Posterior vena cava (tissue), 2 donors: ENCODE measurements at regions not wholly inside any gene's neighbourhood (a gene's known extent, or its start where the extent isn't known, plus 50 kb on each side); places are given as distances from the start of the nearest gene placed in this dataset.
A peak's percentile ranks its signal among the peaks of the same experiment; 100 is the strongest.
"Not testable (repeated sequence)": the region's sequence is repeated elsewhere in the genome, so short reads cannot be mapped to it uniquely, and the experiment has no call there.

Experiments
- DNase-seq: peaks from one replicate; pipeline ENCODE4 v3.0.0-alpha.2; 2020; ENCODE audit warnings: low spot score
- intact Hi-C, 2 donors: fragments of 100-400 bp; cut with DNase I; formaldehyde crosslinking; loops; one replicate each; pipeline versions ENCODE4 v1.14.1 to v1.14.2; 2022 to 2023
- donor health status: DM: yes; HTN: yes; CAD: no.
- donor health status: DM: yes; HTN: yes; CAD: no.

DNA sequence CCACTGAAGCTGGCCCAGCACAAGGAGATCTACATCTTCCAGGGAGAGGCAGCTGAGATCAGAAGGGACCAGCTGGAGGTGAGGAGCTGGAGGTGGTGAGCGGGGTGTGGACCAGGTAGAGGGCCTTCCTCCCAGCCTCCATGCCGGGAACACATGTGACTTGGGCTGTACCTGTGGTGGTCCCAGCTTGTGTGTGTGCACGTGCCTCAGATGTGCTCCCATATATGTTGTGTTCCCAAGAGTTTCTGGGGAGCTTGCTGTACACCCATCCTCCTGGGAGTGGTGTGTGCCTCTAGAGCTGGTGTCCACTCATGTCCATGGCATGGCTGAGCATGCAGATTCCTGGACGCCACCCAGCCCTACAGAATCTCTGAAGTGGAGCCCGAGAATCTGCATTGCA, 183.7 kb upstream of the AKAP13 start:
- intact Hi-C loops = not testable (repeated sequence)
- peak; percentile 54 for DNase-seq

DNA sequence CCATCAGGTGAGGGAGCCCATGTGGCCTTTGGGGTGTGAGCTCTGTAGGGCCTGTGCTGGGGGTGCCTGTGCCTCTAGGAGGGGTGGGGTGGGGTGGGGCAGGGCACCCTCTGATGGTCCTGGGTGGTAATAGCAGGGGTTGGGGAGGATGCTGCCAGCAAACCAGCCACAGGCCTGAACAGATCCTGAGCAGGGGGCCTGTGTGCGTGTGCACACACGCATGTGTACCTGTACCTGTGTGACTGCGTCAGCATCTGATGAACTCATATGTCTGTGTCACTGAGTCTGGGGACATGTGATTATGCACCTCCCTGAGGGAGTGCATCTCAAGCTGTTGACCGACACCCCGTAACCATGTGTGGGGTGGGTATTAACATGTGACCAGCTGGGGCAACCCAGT, 182.8 kb upstream of the AKAP13 start:
- DNase-seq, intact Hi-C loops: not testable (repeated sequence)

DNA sequence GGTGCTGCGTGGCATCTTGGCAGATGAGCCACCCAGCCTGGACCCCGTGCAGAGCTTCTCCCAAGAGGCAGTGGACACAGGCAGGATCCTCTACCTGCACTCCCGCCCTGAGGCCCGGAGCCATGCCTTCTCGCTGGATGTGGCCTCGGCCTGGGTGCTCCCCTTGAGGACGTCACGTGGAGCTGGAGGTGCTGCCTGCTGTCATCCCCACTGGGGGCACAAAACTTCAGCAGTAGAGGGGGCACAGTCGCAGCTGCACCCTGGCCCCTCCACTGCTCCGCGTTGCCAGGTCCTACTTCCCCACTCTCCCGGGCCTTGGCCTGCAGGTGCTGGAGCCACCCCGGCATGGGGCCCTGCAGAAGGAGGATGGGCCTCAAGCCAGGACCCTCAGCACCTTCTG, 182.0 kb upstream of the AKAP13 start:
- DNase-seq, intact Hi-C loops: not testable (repeated sequence)

DNA sequence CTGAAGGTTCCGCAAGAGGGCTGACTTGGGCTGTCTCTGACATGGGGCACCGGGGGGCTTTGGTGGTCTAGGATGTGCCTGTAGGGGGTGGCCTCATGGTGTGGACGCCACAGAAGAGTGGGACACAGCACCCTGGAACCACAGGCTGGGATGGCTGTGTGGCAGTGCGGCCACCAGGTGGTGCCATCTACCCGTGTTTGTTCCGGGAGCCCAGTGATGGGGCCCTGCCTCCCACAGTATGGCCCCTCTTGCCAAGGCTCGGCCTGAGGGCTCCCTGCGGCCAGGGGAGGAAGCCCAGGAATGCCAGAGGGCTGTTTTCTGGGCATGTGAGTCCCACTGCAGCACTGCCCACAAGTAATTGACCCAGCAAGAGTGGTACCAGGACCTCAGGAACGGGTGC, 180.2 kb upstream of the AKAP13 start:
- peak; percentile 32 for DNase-seq
- intact Hi-C loops = not testable (repeated sequence)

DNA sequence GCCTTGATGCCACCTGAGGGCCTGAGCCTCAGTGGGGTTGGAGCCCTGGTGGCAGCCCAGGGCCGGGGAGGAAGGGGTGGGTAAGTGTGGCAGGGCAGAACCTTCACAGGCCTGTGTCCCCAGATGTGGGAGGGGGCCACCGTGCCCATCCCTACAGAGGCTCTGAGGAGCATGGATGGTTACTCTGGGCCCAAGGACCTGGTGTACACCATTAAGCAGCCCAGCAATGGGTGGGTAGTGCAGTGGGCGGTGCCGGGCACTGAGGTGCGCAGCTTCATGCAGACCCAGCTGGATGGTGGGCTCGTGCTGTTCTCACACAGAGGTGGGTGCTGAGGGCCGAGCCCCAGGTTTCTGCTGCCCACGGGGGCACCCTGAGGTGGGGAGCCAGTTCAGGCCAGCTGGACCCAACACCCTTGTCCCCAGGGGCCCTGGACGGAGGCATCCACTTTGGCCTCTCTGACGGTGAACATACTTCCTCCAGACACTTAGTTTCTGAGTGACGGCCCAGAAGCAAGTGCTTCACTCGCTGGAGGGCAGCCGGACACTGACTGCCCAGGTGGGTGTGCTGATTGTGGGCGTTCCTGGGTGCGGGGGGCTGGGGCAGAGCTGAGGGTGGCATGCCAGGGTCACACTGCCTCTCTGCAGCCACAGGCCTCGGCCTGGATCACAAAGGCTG, 179.1 kb upstream of the AKAP13 start:
- intact Hi-C loops, DNase-seq: not testable (repeated sequence)

DNA sequence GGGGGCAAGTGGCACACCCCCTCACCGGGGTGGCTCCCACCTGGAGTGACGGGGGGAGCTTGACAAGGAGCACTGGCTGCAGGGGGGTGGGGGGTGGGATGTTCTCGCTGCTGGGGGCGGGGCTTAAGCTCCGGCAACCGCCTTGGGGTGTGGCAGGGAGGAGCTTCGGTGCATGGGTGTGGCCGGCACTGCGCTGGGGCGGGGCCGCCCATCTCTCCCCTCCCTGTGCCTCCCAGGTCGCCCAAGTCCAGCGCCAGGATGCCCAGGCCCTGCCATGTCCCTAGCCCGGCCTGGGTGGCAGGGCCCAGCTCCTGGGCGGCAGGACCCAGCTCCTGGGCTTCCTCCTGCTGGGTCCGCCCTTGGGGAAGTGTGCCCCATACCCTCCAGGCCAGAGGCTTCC, 175.9 kb upstream of the AKAP13 start:
- DNase-seq, intact Hi-C loops: not testable (repeated sequence)

DNA sequence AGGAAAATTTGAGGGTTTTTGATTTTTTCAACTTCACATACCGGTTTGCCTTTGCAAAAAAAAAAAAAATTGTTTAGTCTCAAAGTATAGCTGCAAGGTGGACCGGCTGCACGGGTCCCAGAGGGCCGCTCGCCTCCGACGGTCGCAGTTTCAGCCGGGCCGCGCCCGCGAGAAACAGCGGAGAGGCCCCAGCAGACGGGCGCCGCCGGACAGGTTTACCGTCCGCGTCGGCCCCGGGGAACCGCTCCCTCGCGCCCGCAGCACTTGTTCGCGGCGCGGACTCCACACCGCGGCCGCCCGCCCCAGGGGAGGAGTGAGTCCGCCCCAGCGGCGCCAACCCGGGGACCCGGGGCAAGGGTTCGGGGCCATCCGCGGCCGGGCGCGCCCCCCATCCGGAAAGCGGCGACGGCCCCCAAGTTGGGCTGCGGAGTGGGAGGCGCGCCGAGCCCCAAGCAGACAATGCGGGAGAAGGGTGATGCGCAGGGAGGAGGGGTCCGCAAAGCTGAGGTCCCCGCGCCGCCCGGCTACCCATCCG, 146.5 kb upstream of the AKAP13 start:
- intact Hi-C loops = not testable (repeated sequence)
- peak; percentile 35 for DNase-seq

DNA sequence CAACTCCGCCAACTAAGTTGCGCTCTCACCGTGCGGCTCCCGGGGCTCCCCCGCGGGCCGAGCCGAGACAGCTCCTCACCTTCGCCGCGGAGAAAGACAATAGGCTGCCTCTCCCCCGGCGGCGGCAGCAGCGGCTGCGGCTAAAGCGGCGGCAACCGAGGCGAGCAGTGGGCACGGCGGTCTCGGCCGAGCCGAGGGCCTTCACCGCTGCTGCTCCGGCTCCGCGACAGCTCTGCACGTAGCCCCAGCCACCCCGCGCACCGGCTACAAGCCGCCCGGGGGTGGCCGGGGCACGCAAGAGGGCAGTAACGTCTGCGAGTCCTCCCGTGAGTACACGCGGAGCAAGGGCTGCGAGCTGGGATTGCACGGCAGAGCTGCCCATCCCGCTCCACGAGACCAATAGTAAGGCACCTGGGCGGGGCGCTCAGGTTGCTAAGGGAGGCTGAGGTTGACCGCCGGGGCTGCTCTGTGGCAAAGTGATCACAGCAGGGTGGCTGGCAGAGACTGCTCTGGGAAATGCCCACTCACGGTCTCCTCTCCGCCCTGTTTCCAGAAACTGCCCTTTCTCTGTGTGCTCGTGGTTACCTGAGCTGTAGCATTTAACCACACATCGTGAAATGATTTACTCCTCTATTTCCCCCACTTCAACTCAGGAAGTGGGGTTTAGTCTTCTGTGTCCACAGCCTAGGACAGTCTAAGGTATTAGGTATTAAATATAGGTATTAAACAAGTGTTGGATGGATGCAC, 145.8 kb upstream of the AKAP13 start:
- intact Hi-C loops, DNase-seq: not testable (repeated sequence)

DNA sequence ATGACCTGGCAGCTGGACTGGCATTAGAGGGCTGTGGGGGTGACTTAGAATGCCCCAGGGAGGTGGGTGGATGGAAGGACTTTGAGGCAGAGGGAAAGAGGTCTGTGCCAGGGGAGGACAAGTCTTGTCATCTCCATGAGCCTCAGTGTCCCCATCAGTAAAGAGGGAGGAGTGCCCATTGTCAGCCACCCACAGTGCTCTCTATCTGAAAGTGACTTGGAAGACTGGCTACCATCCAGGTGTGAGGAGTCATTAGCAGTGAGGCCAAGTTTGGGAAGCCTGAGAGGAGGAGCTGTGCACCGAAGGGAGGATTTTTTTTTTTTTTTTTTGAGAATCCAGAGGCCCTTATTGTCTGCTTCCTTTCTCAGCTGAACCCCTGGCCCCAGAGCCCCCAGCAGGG, 136.3 kb upstream of the AKAP13 start:
- DNase-seq, intact Hi-C loops: not testable (repeated sequence)

DNA sequence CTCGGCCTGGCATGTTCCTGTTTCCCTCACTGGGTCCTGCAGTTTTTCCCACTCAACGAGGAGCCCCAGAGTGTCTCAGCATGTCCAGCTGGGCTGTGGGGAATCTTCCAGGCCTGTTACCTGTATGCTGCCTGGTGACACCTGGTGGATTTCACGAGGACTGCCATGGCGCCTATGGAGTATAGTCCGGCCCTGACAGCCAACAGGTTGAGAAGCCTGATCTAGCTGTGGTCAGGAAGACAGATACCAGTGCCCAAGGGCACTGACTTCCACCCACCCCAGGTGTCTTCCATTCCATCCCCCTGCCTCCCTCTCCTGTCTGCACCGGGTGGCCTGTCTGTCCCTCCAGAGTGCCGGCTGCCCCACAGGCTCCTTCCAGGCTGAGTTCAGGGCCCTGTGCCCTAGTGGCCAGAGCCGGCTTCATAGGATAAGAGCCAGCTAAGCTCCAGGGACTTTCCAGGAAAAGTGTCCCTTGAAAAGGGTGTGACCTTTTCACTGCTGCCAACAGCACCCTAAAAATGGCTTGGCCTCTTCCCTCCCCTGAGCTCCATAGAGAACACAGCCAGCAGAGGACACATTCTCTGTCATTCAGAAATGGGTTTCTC, 129.4 kb upstream of the AKAP13 start:
- DNase-seq, intact Hi-C loops: not testable (repeated sequence)

DNA sequence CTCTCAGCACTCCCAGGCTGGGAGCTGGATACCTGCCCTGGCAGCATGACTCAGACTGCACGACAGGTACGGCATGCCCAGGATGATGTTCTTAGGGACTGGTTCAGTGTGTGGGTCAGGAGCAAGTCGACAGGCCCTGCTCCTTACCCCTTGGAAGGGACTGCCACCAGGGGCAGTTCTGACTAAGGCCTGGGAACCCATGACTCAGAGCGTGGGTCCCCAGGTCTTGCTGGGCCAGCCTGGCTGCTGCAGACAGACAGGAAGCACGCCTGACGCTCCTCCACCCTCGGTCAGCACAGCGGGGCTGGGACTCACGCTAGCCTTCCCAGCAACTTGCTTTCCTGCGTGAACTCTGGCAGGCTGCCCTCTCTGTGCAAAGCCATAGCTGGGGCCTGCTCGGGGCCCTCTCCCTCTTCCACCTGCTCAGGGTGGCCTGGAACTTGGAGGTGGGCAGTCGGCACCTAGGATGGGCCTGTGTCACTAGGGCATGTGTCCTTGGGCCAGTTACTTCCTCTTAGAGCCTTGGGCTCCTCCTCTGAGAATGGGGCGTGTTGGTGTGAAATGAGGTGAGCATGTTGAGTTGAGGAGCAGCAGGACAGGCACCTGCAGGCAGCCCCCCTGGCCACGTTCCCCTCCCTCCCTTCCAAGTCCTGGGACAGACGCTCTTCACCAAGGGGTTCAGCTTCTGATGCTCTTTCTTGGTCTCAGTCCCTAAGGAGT, 127.0 kb upstream of the AKAP13 start:
- intact Hi-C loops, DNase-seq: not testable (repeated sequence)

DNA sequence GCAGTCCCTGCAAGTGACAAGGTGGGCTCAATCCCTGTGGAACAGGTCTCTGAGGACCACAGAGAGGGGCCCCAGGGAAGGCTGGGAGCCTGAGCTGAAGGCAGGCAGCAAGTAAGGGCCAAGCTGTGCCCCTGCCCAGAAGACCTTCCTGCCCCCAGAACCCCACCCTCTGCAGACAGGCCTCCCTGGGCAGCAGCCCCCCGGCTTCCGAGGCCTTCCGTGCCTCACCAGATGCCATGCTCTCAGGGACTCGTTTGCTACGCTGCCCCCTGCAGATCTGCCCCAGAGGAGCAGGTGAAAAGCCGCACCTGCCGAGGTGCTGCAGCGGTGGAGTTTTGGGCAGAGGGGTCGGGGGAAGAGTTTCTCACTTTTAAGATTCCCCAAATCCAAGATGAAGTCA, 125.4 kb upstream of the AKAP13 start:
- intact Hi-C loops, DNase-seq: not testable (repeated sequence)

DNA sequence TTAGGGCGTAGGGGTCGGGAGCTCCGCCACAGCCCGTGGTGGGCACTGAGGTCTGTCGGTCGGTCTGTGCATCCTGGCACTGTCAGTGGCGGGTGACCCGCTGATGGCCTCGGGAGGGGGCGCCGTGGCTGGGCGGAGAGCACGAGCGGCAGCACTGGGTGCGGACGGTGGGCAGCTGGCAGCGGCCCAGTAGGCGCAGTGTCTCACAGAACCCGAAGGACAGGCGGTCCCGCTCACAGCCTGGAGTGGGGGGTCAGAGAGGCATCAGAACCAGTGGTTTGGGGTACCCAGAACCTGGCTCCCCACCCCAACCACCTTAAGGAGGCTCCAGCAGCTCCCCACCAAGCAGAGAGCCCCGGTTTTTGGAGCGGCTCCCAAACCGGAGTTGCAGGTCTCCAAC, 124.9 kb upstream of the AKAP13 start:
- intact Hi-C loops, DNase-seq: not testable (repeated sequence)

DNA sequence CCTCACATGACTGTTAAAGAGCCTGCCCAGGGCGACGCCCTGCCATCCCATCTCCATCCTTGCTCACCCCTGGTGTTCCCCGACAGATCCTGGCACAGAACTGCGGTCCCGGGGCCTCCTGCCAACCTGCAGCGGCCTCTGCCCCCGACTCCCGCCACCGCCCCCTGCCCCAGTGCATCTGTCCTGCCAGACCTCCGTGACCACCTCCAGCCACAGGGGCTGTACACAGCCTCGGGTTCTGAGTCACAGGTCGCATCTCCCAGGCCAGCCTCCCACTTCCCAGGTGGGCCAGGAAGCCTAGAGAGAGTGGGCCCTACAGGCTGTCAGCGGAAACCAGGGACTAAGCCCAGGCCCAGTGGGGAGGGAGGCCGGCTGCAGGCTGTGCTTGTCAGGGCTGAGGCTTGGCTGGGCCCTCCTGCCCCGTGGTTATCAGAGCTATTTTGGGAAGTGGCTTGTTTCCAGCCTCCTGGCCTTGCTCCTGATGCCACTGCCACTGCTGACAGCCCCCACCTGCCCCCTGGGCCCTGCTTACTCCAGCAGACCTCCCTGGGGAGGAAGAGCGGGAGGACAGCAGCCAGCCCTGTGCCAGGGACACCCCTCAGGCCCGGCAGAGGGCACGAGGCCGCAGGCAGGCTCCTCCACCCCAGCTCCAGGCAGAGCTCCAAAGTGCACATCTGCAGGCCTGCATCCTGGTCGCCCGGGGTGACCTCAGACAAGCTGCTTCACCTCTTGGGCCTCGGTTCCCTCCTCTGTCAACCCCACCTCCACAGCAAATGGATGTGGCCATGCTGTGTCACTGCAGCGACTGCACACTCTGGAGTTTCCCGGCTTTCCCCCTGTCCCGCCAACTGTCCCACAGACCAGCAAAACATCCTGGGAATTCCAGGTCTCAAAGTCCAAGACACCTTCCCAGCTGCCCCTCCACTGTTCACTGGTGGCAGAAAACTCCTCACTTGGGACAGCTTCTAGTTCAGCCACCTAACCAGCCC, 124.1 kb upstream of the AKAP13 start:
- DNase-seq, intact Hi-C loops: not testable (repeated sequence)

DNA sequence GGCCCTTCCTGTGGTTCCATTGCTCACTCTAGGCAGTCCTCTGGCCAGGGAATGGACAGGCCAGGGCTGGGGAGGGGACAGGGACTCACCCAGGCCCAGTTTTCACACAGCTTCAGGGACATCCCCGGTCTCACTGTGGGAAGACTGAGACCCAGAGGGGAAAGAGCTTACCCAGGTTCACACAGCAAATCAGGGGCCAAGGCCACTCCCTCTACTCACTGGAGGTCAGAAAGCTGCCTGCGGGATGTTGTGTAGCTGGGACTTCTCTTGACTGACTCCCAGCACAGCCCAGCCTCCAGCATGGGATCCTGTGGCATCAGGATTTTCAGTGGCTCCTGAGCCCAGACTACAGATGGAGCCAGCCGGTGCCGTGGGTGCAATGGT, 122.3 kb upstream of the AKAP13 start:
- intact Hi-C loops, DNase-seq: not testable (repeated sequence)

DNA sequence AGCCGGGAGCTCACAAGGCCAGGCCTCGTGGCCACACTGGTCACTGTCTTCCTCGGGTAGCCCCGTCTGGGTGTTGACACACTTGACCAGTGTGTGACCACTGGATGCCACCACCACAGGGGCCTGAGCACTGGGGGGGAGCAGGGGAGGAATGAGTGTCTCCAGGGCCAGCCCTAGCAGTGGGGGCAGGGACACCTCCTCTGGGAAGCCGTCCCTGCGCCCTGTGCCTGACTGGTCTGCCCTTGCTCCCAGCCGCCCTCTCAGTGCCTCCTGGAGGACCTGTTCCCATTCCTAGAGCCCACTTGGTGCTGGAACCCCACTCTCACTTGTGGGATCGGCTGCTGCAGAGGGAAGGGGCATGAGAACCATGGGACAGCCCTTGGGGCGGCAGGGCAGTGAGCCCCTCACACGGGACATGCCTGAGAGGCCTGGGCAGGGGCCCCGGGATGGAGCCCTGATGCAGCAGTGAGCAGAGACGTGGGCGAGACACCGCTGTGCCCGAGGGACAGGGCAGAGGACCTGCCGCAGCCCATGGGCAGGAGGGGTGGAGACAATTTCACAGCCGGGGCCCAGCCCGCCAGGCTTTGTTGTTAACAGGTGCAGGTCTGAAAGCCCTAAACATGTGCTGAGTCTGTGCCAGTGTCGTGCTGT, 121.7 kb upstream of the AKAP13 start:
- intact Hi-C loops, DNase-seq: not testable (repeated sequence)

DNA sequence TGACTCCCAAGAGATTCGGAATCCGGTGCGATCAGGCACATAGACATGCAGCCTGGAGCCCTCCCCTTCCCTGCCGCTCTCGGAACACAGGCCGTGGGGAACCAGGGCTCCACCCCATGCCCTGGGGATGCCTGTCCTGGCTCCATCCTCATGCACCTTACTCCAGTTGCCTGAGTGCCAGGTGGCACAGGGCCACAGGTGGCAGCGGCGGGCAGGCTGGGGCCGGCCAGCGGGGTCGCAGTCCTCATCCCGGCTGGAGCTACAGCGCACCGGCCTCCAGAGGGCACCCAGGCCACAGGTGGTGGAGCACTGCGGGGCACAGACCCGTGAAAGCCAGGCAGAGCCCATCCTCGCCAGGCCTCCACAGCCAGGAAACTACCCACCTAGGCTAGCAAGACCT, 119.9 kb upstream of the AKAP13 start:
- intact Hi-C loops, DNase-seq: not testable (repeated sequence)
